GM21381 (cell line): ENCODE measurements at regions not wholly inside any gene's neighbourhood (a gene's known extent, or its start where the extent isn't known, plus 50 kb on each side); places are given as distances from the start of the nearest gene placed in this dataset.

Source experiments
- ATAC-seq: cut with Tn5 transposase; IDR thresholded peaks from one replicate; pipeline ENCODE4 v1.9.1; 2021; ENCODE audit warnings: mild to moderate bottlenecking, moderate library complexity; ENCODE audit not compliant: unreplicated experiment

DNA sequence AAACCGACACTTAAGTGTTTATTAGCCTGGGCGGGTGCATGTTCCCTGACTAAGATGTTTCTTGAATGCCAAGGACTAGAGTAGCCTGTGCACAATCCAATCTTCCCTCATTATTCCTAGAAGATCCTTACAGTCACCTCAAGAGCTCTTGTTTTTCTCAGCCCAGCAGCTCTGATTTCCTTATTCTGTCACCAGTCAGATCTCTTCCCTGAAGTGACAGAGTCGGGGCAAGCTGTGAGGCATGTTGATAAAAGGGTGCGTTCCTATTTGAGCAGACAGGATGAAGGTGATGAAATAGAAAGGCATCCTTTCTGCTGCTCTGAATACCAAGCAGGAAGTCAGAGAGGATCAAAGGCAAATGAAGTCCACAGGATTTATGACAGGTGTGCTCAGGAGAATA, 125.6 kb upstream of the MCTP2 start:
- no peak for ATAC-seq

DNA sequence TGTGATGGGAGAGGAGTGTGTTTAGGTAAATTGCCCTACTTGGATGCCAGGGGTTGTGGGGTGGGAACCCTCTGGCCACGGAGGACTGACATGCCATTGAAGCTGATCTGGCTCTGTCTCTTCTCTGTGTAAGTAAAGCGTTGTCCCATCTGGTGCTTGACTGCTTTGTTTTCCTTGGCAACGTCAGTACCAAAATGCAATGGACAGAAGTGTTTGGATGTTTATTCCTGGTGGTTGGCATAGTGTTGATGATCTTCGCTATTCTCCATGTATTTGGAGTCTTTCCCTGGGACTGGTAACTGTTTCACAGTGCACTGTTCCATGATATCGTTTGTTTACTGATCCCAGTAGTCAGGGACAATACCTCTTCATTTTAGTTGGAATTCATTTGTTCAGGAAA, 130.5 kb upstream of the MCTP2 start:
- no peak for ATAC-seq

GRCh38 chr15:94099574-94099960, 131.8 kb upstream of the MCTP2 start:
- ATAC-seq: no peak

DNA sequence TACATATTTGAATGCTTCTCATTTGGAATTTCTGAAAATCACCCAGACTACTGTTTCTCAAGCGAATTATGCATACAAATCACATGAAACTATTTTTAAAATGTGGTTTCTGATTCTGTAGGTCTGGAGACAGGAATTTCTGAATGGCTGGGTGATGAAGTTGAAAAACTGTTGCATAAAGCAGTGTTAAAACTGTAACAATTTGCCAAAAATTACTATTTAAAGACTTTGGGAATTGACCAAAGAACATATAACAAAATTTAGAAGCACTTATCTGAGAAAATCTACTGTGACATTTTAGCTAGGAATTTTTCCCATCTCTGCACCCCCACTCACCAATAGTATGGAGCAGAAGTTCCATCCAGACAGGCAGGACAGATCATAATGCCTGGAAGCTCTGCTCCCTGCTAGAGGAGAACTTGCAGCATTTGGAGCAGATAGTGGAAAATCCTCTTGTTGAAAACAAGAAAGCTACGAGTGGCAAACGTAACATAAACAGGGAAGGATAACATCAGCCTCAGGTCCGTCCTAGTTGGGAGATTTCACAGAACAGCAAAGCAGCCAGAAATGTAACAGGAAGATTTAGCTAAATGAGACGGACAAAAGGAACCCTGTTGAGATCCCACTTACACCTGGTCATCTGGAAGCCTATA, 132.3 kb upstream of the MCTP2 start:
- ATAC-seq: no peak

DNA sequence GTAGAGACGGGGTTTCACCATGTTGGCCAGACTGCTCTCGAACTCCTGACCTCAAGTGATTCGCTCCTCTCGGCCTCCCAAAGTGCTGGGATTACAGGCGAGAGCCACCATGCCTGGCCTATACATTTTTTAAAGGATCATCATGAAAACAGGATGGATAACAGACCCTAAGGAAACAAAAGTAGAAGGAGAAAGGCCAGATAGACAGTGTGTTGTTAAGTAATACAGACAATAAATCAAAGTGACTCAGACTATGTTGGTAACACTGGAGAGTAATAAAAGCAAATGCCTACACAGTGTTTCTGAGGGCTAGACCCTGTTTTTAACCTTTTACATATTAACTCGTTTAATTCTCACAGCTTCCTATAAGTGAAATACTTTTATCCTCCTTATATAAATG, 133.8 kb upstream of the MCTP2 start:
- no peak for ATAC-seq

DNA sequence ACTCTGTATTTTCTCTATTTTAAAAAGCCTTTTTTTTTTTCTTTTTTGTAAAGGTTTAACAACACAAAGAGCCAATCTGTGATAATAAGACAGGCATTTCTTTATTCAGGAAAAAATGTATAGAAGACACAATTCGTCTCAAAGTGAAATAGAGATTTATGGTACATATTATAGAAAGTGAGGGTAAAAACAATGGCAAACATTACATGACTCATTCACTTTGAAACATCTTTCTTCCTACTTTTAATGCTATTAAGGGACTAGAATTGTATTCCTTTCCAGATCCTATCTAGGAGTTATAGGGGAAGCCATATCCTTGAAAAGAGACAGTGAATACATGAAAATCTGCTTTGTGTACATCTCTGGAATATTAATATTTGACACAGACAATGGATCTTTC, 137.1 kb upstream of the MCTP2 start:
- no peak for ATAC-seq

DNA sequence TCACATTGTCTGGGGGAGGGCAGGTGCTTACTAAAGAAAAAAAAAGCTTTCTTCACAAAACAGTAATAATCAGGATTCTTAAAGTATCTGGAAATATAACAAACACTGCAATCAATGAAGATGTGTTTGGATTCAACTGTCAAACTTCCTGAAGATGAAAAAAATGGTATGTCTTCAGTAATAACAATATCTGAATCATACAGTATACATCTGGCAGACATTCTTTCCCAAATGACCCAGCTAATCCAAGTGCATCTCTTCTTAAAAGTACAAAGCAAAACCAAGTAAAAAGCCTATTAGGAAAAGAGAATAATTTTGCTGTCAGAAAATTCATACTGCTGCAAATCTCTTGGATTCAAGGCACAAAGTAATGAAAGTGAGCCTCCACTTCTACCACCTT, 145.0 kb upstream of the MCTP2 start:
- ATAC-seq: no peak

DNA sequence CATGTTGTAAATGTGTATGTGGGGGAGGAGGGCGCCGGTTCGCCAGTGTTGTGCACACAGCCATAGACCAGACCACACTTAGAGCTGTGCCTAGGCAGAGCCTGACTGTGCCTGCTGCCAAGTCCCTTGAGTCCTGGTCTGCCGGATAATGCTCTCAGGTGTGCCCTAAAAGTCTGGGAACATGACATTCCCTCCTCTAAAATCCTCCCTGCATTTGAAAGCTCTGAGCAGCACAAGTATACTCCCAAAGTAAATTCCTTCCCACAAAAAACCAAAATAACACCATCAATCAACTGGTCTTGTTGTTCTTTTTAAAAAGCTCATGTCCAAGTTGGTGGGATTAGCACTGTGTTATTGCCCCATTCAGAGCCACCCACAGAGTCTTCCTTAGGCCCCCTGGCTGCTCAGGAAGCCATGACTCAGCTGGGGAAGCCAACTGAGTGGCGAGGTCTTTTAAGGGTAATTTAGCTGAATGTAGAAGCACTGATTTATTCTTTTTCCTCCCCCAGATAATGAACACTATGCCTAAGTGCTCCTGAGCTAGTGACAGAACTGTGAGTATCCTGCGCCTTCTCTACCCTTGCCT, 147.8 kb upstream of the MCTP2 start:
- ATAC-seq: no peak

- ATAC-seq: no peak
Measured at GRCh38 chr15:94081829-94082228, 149.5 kb upstream of the MCTP2 start.

DNA sequence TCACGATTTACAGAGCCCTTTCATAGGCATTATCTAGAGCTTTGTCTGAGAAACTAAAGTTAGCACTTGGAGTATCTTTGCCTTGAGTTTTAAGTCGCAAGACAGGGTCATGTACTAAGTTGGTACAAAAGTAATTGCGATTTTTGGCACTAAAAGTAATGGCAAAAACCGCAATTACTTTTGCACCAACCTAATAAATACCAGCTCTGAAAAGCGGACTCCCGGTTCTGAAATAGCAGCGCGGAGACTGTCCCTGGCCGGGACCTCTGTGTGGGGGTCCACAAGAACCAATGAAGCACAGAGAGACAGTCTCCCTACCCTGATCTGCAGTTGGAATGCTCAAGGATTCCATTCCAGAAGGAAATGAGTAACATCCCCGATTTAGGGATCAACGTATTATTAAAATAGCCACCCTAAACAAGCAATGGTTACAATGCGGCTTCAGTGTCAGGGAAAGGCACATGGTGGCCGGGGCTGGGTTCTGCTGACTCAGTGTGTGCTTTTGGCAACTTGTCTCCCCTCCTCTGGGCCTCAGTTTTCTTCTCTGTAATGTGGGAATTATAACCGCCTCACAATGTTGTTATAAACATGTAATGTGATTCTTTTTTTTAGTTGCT, 150.3 kb upstream of the MCTP2 start:
- no peak for ATAC-seq

- ATAC-seq: no peak
Measured at GRCh38 chr15:94080416-94080815, 150.9 kb upstream of the MCTP2 start.

GRCh38 chr15:94079968-94080367, 151.4 kb upstream of the MCTP2 start:
- ATAC-seq: no peak

- ATAC-seq: no peak
Measured at GRCh38 chr15:94079459-94079858, 151.9 kb upstream of the MCTP2 start.

DNA sequence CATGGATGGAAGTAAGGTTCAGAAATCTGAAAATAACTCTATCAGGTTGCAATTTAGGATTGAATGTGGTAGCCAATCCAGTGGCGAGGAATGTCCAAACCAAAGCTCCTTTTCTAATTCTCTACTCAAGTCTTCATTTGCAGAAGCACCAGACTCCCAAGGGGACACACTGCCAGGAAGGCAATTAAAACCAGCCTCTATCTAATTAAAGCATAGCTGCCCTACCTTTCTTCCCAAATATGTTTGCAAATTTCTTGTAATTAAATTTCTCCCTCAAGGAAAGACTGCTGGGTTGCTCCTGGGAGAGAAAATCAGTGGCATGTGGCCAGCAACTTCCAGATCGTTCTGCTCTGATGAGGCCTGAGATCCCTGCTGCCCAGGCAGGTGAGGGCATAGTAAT, 153.4 kb upstream of the MCTP2 start:
- ATAC-seq: no peak

DNA sequence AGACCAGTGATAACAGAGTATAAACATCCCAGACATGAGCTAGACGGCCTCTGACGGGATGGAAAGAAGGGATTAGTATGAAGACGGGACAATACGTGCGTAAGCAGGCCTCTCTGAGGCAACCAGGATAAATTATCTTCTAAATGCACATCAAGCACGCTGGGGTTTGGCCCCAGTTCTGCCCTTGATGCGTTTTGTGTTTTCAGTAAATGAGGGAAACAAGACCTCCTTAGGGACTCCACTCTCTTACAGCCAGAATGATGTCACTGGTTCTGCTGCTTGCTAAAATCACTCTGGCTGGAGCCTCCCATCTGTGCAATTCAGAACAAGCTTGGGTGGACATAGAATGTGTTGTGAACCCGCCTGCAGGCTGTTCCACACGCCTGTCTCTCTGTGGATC, 156.0 kb upstream of the MCTP2 start:
- ATAC-seq: no peak

- no peak for ATAC-seq
Measured at GRCh38 chr15:94070356-94071295, 160.7 kb upstream of the MCTP2 start.

DNA sequence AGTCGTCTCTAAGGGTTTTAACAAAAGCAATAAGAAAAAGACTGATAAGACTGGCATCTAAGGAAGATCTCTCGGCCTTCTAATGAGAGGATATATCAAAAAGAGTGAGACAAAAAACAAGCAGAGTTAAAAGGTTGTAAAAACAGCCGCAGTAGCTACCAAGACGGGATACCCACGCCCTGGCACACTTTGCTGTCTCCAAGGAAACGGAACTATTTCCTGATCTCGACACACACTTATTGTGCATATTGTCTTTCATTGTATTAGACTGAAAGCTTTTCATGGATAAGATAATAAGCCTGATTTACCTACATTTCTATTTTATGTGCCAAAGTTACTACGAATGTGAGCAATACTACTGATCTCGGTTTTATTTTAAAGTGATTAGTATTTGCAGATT, 161.5 kb upstream of the MCTP2 start:
- no peak for ATAC-seq

GRCh38 chr15:94066811-94067210, 164.6 kb upstream of the MCTP2 start:
- no peak for ATAC-seq

DNA sequence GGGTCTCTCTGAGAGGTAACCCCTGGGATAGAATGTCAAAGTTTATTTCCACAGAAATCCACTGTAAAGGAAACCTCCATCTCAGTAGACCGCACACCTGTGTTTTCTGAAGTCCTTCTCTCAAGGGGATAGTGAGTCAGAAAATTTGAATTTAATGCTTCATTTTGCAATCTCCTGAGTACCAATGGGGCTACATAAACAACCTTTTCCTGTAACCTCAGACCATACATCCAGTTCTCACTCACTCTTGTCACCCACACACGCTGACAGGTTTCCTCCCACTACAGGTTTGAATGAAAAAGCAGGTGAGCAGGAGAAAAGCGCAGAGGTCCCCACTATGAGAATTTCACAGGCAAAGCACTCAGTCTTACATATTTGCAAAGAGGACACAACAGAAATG, 165.3 kb upstream of the MCTP2 start:
- no peak for ATAC-seq

- ATAC-seq: no peak
Measured at GRCh38 chr15:94064676-94065313, 166.6 kb upstream of the MCTP2 start.

DNA sequence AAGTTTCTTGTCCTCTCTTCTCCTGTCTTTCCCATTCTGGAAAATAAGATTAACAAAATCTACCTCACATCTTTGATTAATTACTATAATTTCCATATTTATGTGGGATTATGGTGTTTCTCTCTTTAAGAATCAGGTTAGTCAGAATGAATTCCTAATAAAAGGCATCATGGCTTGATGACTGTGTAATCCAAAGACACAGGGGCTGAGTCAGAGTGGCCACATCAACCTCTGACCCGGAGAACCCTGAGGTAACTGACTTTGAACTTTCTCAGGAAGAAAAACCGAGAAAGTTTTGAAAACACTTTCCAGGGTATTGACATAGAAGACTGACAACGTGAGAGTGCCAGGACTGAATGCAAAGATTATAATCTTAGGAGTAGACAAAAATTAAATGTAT, 170.3 kb upstream of the MCTP2 start:
- ATAC-seq: no peak
